GM19238 (cell line): ENCODE measurements at regions not wholly inside any gene's neighbourhood (a gene's known extent, or its start where the extent isn't known, plus 50 kb on each side); places are given as distances from the start of the nearest gene placed in this dataset.

Experiments
- DNase-seq: peaks from one replicate; pipeline ENCODE4 v3.0.0; 2011; ENCODE audit warnings: low spot score; ENCODE audit not compliant: insufficient read length

DNA sequence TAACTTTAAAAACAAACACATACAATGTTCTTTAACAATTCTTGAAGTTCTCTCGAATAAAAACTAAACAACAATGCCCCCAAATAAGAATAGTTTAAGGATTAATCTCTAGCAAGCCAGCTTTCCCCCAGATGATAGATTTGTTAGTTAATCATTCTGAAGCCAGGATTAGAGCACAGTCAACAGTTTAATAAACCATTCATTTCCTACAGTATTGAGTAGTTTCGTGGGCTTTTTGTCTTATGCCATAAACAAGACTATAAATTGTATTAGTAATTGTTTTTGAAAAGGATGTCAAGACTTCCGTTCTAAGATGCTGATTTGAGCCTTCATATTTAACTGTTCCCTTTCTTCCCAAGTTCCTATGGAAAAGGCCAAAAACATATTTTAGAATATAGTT lies 136.6 kb downstream of the PIK3R1 start:
- DNase-seq: no peak

GRCh38 chr5:68353605-68354004 lies 138.0 kb downstream of the PIK3R1 start:
- no peak for DNase-seq

DNA sequence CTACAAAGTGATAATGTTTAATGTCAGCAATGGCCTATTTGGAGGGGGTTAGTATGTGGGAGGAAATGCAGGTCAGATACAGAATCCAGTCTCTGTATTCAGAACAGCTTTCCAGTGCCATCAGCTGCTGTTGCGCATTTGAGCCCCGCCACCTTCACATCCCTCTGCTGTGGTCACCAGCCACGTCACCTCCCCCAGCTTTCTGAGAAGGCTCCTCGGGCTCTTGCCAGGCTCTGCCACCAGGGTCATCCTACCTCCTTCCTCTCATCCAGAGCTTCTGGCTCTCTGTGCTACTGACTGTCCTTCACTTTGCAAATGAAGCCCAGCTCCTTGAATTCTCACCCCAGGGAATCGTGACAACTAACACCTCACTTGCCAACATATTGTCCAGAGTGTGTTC lies 138.8 kb downstream of the PIK3R1 start:
- DNase-seq: no peak

DNA sequence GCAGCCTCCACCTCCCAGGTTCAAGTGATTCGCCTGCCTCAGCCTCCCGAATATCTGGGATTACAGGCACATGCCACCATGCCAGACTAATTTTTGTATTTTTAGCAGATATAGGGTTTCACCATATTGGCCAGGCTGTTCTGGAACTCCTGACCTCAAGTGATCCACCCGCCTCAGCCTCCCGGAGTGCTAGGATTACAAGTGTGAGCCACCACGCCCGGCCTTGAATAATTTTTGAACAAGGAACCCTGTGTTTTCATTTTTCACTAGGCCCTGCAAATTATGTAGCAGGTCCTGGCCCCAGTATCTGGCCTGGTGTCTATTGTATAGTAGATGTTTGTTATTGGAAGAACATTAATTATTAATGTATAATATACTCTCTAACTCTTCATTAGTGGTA lies 140.7 kb downstream of the PIK3R1 start:
- DNase-seq: no peak

GRCh38 chr5:68356623-68357022 lies 141.1 kb downstream of the PIK3R1 start:
- DNase-seq: no peak

DNA sequence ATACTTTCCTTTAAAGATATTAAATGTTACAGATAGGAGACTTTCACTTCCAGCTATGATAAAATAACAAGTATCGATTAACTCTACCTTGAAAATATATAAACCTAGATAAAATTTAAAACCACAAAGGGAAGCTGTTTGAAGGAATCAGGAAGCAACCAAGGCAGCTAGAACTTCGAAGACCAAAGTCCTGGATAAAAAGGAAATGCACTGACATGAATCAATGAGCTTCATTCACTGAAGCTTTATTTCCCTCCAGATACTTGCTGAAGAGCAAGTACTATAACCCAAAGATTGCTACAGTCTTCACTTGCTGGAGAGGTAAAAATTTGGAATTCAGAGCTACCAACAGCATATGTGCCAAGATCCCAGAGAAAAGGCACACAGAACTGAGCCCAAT lies 144.1 kb downstream of the PIK3R1 start:
- DNase-seq: no peak

DNA sequence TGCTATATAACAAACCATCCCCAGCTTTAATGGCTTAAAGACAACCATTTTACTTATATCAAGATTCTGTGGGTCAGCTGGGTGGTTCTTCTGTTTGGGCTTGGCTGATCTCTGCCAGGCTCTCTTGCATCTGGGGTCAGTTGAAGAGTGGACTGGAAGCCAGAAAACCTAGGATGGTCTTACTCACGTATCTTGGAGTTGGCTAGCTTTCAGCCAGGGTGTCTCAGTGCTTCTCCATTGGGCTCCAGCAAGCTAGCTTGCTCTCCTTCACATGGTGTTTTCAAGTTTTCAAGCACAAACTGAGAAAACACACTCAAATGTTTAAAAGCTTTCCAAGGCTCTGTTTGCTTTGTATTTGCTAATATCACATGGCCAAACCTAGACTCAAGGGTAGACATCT lies 146.8 kb downstream of the PIK3R1 start:
- DNase-seq: no peak

DNA sequence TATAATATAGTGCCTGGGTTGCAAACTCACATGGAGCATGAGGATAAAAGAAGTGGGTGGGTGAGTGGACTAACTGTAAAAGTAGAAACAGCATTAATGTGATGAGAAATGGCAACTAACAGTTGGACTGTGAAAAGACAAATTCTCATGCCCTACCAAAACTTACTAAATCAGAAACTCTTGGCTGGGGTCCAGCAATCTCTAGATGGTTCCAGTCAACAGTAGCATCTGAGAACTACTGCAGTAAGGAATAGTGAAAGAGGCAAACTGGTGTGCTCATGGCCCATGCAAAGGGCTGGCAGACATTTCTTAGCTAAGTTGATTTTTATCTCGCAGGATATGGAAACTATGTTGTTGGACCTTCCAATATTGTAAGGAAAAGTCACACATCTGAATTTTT lies 150.3 kb downstream of the PIK3R1 start:
- DNase-seq: no peak

- DNase-seq: no peak
Measured at GRCh38 chr5:68367287-68367686, 151.7 kb downstream of the PIK3R1 start.

DNA sequence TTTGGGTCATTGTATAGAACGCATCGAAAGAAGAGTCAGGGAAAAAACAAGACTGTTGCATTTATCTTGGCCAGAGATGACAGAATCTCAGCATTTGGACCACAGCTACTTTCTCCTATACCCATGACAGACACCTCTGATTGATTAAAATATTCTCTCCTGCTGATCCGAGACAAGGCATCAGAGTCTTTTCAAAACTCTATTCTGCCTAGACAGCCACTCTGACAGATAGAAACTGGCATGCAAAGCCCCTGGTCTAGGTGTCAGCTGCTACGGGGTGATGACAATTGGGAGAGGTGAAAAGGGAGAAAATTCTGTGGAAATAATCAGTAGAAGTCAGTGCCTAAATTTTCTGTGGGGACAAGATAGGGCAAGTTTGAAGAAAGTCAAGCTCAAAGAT lies 152.2 kb downstream of the PIK3R1 start:
- no peak for DNase-seq

DNA sequence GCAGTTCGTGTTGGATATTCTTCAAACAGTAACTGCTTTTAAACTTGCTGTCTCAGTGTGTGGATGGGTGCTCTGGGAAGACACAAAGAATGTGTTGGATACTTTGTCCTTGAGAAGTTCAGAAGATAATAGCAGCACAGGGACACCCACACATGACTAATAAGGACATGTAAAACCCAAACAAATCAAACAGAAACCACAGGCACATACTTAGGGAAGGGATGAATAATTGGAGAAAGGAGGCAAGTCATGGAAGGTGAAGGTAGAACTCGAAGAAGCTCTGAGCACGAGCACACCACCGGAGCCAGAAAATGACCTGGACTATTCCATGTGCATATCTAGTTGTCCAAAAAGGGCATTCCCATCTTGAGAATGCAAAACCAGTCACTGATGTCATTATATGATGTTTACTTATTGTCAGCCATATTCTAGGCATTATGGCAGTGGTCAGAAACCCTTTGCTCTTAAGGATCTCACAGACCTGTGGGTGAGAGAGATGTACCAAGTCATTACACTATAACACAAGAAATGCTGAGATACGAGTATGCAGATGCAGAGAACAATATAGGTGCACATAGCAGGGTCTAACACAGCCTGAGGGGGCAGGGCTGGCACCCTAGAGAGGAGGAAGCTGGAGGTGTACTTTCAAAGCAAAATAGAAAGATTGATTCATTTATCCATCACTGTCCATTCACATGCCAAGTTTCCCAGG lies 152.9 kb downstream of the PIK3R1 start:
- DNase-seq: no peak

GRCh38 chr5:68369023-68369359 lies 153.4 kb downstream of the PIK3R1 start:
- no peak for DNase-seq

DNA sequence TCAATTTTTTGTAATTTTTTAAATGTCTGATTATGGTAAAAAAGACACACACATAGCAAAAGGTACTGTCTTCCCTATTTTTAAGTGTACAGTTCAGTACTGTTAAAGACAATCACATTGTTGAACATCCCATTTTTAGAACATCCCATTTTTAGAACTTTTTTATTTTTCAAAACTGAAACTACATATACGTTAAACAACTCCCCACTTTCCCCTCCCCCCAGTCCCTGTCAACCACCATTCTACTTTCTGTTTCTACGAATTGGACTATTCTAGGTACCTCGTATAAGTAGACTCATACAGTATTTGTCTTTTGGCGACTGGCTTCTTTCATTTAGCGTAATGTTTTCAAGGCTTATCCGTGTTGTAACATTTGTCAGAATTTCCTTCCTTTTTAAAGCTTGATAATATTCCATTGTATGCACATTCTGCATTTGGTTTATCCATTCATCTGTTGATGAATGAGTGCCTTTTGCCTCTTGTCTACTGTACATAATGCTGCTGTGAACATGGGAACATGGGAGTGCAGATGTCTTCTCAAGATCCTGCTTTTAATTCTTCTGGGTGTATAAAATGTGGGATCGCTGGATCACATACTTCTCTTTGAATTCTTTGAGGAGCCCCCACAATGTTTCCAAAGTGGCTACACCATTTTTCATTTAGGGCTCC lies 154.0 kb downstream of the PIK3R1 start:
- no peak for DNase-seq

DNA sequence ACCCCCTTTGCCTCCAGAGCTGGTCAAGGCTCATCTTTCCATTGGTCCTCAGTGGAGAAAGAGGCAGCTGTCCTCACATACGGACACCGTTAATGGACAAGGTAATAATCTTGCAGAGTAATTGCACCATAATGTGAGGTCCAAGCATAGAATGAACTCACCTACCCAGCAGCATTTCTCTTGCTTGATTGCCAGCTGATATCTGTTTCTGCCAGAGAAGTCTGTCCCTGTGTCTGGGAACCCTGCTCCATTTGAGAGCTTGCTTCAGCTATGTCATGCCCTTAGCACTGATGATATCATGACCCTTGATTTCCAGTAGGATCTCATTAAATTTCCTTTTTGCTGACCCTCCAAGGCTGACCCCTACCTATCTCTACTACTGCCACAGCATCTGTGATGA lies 154.6 kb downstream of the PIK3R1 start:
- DNase-seq: no peak

DNA sequence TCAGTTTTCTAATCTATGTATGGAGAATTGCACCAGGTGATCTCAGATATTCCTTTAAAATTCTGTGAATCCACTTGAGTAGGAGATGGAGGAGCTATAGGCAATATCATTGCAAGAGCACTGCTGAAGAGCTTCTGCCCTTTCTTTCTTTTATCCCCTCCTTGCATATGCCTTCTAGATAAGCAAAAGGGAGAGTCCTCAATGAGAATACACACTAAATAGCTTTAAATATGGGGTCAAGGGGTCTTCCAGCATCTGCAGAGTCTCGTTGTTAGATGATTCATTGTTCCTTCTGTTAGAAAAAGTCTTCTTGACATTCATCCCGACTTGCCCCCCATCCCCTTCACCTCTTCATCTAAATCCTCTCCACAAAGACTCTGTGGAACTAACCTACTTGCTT lies 156.1 kb downstream of the PIK3R1 start:
- DNase-seq: no peak

- no peak for DNase-seq
Measured at GRCh38 chr5:68372161-68372560, 156.6 kb downstream of the PIK3R1 start.

GRCh38 chr5:68373050-68373449 lies 157.5 kb downstream of the PIK3R1 start:
- DNase-seq: no peak

- DNase-seq: no peak
Measured at GRCh38 chr5:68374796-68375518, 159.4 kb downstream of the PIK3R1 start.

- DNase-seq: no peak
Measured at GRCh38 chr5:68375540-68375939, 160.0 kb downstream of the PIK3R1 start.

- no peak for DNase-seq
Measured at GRCh38 chr5:68376935-68377334, 161.4 kb downstream of the PIK3R1 start.

DNA sequence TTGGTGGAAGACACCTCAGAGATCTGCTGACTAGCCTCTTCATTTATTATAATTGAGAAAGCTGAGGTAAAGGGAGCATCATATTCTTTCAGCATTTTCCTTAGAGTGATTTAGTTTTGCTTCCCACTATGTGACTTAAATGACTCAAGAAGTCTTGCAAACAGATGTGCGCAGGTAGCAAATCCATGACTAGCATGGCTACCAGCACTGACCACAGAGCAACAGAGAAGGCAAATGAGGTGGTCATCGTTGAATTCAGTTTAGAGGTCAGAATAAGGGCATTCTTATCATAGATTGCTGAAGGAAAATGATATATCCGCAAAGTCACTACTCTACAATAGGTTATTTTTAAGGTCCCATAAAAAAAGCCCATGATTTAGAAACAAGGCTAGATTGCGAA lies 162.2 kb downstream of the PIK3R1 start:
- DNase-seq: no peak

DNA sequence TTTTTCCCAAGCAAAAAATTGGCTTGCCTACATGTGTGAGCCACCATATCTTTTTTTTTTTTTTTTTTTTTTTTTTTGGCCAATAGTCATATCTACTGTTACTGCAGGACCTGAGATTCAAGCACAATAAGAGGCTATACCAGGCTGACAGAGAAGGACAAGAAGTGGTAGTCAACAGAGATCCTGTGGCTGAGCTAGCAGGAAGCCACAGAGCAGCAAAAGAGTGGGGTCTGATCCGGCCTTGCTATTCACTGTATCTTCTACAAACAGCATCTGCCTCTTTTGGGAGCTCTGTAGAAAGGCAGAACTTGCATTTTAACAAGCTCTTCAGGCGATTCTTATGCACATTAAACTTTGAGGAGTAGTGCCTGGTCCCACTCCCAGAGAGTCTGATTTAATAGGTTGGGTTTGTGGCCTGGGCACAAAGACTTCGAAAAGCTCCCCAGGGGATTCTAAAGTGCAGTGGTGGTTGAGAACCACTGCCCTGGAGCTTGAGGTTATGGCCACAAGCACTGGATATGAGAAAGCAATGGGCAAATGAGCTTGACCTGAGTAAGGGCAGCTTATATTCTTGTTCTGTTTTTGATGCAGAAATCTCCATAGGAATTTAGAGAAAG lies 162.8 kb downstream of the PIK3R1 start:
- no peak for DNase-seq
